Neural cell (in vitro differentiated cells): ENCODE measurements at regions not wholly inside any gene's neighbourhood (a gene's known extent, or its start where the extent isn't known, plus 50 kb on each side); places are given as distances from the start of the nearest gene placed in this dataset.

Source experiments
- H2AFZ ChIP-seq: fragments of 200-600, 300-800 bp; sonication (generic), shearing (Covaris generic); 2 replicates; pipeline ENCODE4 v1.6.0; 2014; ENCODE audit warnings: low read depth, mild to moderate bottlenecking, antibody characterized with exemption, low read length, moderate library complexity
- H3F3A ChIP-seq: fragments of 200-600 bp; shearing (Covaris generic); 2 replicates; pipeline ENCODE4 v1.6.1; 2016; ENCODE audit warnings: mild to moderate bottlenecking, moderate library complexity, mixed read lengths, antibody characterized with exemption, low read length; ENCODE audit not compliant: insufficient read depth, poor library complexity, severe bottlenecking
- H3K27ac ChIP-seq: fragments of 200-600, 300-800 bp; sonication (generic), shearing (Covaris generic); 2 replicates; pipeline ENCODE4 v1.5.1; 2014; ENCODE audit warnings: mild to moderate bottlenecking, low read length, moderate library complexity
- H3K27me3 ChIP-seq: fragments of 300-800, 200-600 bp; sonication (generic), shearing (Covaris generic); 2 replicates; pipeline ENCODE4 v1.6.0; 2014; ENCODE audit warnings: mild to moderate bottlenecking, low read depth, low read length, moderate library complexity; ENCODE audit not compliant: insufficient read depth
- H3K36me3 ChIP-seq: fragments of 300-800, 200-600 bp; sonication (generic), shearing (Covaris generic); 2 replicates; pipeline ENCODE4 v1.5.1; 2014; ENCODE audit warnings: mild to moderate bottlenecking, antibody characterized with exemption, low read length, moderate library complexity; ENCODE audit not compliant: insufficient read depth
- H3K4me2 ChIP-seq: fragments of 300-800, 200-600 bp; sonication (generic), shearing (Covaris generic); 2 replicates; pipeline ENCODE4 v1.6.0; 2014; ENCODE audit warnings: mild to moderate bottlenecking, low read length
- H3K4me3 ChIP-seq: fragments of 300-800, 200-600 bp; sonication (generic), shearing (Covaris generic); 2 replicates; pipeline ENCODE4 v1.5.1; 2014; ENCODE audit warnings: mild to moderate bottlenecking, low read length, moderate library complexity
- H3K79me2 ChIP-seq: fragments of 200-600 bp; shearing (Covaris generic); replicated peaks from 2 replicates; pipeline ENCODE4 v1.6.0; 2014; ENCODE audit warnings: mild to moderate bottlenecking, low read length, moderate library complexity; ENCODE audit not compliant: insufficient read depth
- H3K9ac ChIP-seq: fragments of 300-800, 200-600 bp; sonication (generic), shearing (Covaris generic); 2 replicates; pipeline ENCODE4 v1.6.1; 2016; ENCODE audit warnings: mild to moderate bottlenecking, low read length, mixed read lengths
- H3K9me2 ChIP-seq: fragments of 200-600 bp; shearing (Covaris generic); 2 replicates; pipeline ENCODE4 v1.6.1; 2016; ENCODE audit warnings: mild to moderate bottlenecking, low read length, mixed read lengths; ENCODE audit not compliant: insufficient read depth
- H3K9me3 ChIP-seq: fragments of 200-600, 300-800 bp; sonication (generic), shearing (Covaris generic); 2 replicates; pipeline ENCODE4 v1.6.1; 2016; ENCODE audit warnings: mild to moderate bottlenecking, mixed run types, low read length, moderate library complexity, mixed read lengths
- H4K20me1 ChIP-seq: fragments of 200-600 bp; shearing (Covaris generic); 2 replicates; pipeline ENCODE4 v1.6.1; 2016; ENCODE audit warnings: mild to moderate bottlenecking, mixed run types; ENCODE audit not compliant: insufficient read depth
- CTCF ChIP-seq: fragments of 450-650 bp; IDR thresholded peaks from 2 replicates; pipeline ENCODE4 v1.5.1; 2014; ENCODE audit warnings: antibody characterized with exemption, mild to moderate bottlenecking, moderate library complexity; ENCODE audit not compliant: poor library complexity, severe bottlenecking
- EP300 ChIP-seq: fragments of 450-650 bp; conservative IDR thresholded peaks from 2 replicates; pipeline ENCODE4 v1.6.1; 2014; ENCODE audit warnings: antibody characterized with exemption, mild to moderate bottlenecking, moderate library complexity; ENCODE audit not compliant: poor library complexity, severe bottlenecking
- EZH2 ChIP-seq: fragments of 200-600, 300-800 bp; shearing (Covaris generic), sonication (generic); IDR thresholded peaks from 2 replicates; pipeline ENCODE4 v1.6.1; 2014; ENCODE audit warnings: antibody characterized with exemption, low read length, borderline replicate concordance, mild to moderate bottlenecking; ENCODE audit not compliant: insufficient read depth, poor library complexity, severe bottlenecking
- MXI1 ChIP-seq: fragments of 450-650 bp; conservative IDR thresholded peaks from 2 replicates; pipeline ENCODE4 v1.6.1; 2014; ENCODE audit warnings: antibody characterized with exemption, mild to moderate bottlenecking; ENCODE audit not compliant: poor library complexity, severe bottlenecking
- POLR2AphosphoS5 ChIP-seq: IDR thresholded peaks from 2 replicates; pipeline ENCODE4 v1.6.1; 2012
- RAD21 ChIP-seq: fragments of 450-650 bp; conservative IDR thresholded peaks from 2 replicates; pipeline ENCODE4 v1.6.1; 2014; ENCODE audit warnings: antibody characterized with exemption, mild to moderate bottlenecking, moderate library complexity
- REST ChIP-seq: IDR thresholded peaks from 2 replicates; pipeline ENCODE4 v1.6.1; 2012; ENCODE audit warnings: borderline replicate concordance
- SMC3 ChIP-seq: fragments of 450-650 bp; conservative IDR thresholded peaks from 2 replicates; pipeline ENCODE4 v1.6.1; 2014; ENCODE audit warnings: antibody characterized with exemption, mild to moderate bottlenecking, moderate library complexity; ENCODE audit not compliant: poor library complexity
- TAF1 ChIP-seq: IDR thresholded peaks from 2 replicates; pipeline ENCODE4 v1.6.1; 2012; ENCODE audit warnings: low read depth

GRCh38 chr18:44564922-44565321 lies 115.8 kb upstream of the SETBP1 start:
- H3K27ac ChIP-seq, result no peak overlapping the region
- no peaks in the 10 kb centered on the region for H3K36me3 ChIP-seq
- no peaks in the 10 kb centered on the region for H3K9me2 ChIP-seq
- H4K20me1 ChIP-seq, result no peaks in the 10 kb centered on the region
- no peak overlapping the region for H3K4me3 ChIP-seq
- H3K9me3 ChIP-seq, result no peaks in the 10 kb centered on the region
- no peak overlapping the region for H3K9ac ChIP-seq
- H3K4me2 ChIP-seq, result no peak overlapping the region
- H3K27me3 ChIP-seq, result no peaks in the 10 kb centered on the region
- no peak overlapping the region for H2AFZ ChIP-seq
- no peaks in the 10 kb centered on the region for H3F3A ChIP-seq
- no peaks in the 10 kb centered on the region for H3K79me2 ChIP-seq
- TF ChIP-seq SMC3 (no peak), RAD21 (no peak), EZH2 (no peak), EP300 (no peak), TAF1 (no peak), POLR2AphosphoS5 (no peak), MXI1 (no peak), REST (no peak), CTCF (no peak)

GRCh38 chr18:44568342-44568741 lies 112.3 kb upstream of the SETBP1 start:
- Histone ChIP-seq H3K9ac (no peak overlapping the region), H3K9me3 (no peaks in the 10 kb centered on the region), H3F3A (no peaks in the 10 kb centered on the region), H3K9me2 (no peaks in the 10 kb centered on the region), H3K36me3 (no peaks in the 10 kb centered on the region), H3K27ac (no peak overlapping the region), H3K79me2 (no peaks in the 10 kb centered on the region), H3K4me2 (no peak overlapping the region), H4K20me1 (no peaks in the 10 kb centered on the region), H3K4me3 (no peak overlapping the region), H2AFZ (no peak overlapping the region), H3K27me3 (no peaks in the 10 kb centered on the region)
- TF ChIP-seq CTCF (no peak), REST (no peak), SMC3 (no peak), POLR2AphosphoS5 (no peak), EZH2 (no peak), RAD21 (no peak), EP300 (no peak), MXI1 (no peak), TAF1 (no peak)
